ENCODE measurements at regions not wholly inside any gene's neighbourhood (a gene's known extent, or its start where the extent isn't known, plus 50 kb on each side); places are given as distances from the start of the nearest gene placed in this dataset.
"Not testable (repeated sequence)": the region's sequence is repeated elsewhere in the genome, so short reads cannot be mapped to it uniquely, and the experiment has no call there.

DNA sequence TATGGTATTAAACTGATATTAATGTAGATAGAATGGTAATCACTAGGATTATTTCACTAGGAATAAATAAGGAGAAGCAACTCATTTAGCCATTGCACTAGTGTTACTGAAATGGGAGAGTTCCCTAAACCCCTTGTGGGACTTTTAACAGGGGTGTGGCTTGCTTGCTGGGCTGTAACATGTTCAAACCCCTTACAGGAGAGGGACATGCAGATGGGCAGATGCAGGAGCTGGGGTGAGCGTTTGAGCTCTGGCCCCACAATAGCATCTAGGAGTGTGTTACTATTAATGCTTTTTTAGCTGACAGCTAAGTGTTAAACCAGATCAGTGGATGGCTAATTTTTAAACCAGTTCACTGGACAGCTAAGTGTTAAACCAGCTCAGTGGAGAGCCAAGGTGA, 89.3 kb upstream of the ST8SIA4 start:
- DNase-seq (ENCODE audit: low read depth), result no peak
- TF ChIP-seq, protein P1, sequence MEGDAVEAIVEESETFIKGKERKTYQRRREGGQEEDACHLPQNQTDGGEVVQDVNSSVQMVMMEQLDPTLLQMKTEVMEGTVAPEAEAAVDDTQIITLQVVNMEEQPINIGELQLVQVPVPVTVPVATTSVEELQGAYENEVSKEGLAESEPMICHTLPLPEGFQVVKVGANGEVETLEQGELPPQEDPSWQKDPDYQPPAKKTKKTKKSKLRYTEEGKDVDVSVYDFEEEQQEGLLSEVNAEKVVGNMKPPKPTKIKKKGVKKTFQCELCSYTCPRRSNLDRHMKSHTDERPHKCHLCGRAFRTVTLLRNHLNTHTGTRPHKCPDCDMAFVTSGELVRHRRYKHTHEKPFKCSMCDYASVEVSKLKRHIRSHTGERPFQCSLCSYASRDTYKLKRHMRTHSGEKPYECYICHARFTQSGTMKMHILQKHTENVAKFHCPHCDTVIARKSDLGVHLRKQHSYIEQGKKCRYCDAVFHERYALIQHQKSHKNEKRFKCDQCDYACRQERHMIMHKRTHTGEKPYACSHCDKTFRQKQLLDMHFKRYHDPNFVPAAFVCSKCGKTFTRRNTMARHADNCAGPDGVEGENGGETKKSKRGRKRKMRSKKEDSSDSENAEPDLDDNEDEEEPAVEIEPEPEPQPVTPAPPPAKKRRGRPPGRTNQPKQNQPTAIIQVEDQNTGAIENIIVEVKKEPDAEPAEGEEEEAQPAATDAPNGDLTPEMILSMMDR (conservative IDR thresholded peaks at IDR 0.05; ENCODE audit: control insufficient read depth, insufficient read depth, low read depth, low read length), result no peak
- no peak overlapping the region for H3K4me3 ChIP-seq (ENCODE audit: control insufficient read depth, low read depth, low read length)

DNA sequence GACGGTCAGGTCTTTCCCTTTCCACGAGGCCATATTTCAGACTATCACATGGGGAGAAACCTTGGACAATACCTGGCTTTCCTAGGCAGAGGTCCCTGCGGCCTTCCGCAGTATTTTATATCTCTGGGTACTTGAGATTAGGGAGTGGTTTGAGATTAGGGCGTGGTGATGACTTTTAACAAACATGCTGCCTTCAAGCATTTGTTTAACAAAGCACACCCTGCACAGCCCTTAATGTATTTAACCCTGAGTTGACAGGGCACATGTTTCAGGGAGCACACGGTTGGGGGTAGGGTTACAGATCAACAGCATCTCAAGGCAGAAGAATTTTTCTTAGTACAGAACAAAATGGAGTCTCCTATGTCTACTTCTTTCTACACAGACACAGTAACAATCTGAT, 80.5 kb upstream of the ST8SIA4 start:
- not testable (repeated sequence) for DNase-seq (ENCODE audit: low read depth); H3K4me3 ChIP-seq (ENCODE audit: control insufficient read depth, low read depth, low read length)

DNA sequence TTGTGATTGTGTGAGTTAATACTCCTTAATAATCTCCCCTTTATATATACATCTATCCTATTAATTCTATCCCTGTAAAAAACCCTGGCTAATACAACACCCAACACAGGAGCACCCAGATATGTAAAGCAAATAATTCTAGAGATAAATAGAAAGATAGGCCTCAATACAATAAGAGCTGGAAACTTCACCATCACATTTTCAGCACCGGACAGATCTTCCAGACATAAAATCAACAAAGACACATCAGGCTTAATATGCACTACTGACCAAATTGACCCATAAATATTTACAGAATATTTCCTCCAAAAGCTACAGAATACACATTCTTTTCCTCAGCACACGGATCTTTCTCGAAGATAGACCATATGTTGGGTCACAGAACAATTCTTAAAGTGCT, 71.0 kb upstream of the ST8SIA4 start:
- no peak overlapping the region for H3K4me3 ChIP-seq (ENCODE audit: control insufficient read depth, low read depth, low read length)
- DNase-seq (ENCODE audit: low read depth), result no peak
- TF ChIP-seq, protein P1 (conservative IDR thresholded peaks at IDR 0.05; ENCODE audit: control insufficient read depth, insufficient read depth, low read depth, low read length), result no peak

DNA sequence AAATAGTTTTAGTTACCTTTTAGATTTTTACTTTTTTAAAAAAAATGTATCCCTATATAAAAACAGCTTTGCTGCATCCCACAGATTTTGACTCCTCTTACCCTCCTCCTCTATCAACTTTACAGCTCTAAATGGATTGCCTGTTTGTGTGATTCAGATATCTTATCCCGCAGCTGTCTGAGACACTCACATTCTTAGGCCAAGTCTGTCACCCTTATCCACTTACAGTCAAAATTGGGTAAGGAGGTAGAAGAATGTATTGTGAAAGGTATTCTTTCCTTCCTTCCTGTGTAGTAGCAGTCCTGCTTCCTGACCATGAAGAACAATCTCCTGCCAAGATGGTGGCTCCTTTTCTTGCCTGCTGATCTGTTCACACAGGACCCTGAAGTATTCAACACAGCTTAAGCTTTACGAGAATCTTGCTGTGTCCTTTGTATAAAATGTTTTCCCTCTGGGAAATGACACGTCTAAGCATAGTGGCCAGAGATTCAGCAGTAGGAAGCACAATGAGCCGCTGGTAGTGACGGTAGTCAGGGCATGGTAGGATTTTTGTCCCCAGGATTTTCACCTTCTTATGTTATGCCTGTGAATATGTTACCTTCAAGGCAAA, 67.7 kb upstream of the ST8SIA4 start:
- TF ChIP-seq, protein P1 (conservative IDR thresholded peaks at IDR 0.05; ENCODE audit: control insufficient read depth, insufficient read depth, low read depth, low read length), result no peak
- no peak overlapping the region for H3K4me3 ChIP-seq (ENCODE audit: control insufficient read depth, low read depth, low read length)
- DNase-seq (ENCODE audit: low read depth), result no peak

DNA sequence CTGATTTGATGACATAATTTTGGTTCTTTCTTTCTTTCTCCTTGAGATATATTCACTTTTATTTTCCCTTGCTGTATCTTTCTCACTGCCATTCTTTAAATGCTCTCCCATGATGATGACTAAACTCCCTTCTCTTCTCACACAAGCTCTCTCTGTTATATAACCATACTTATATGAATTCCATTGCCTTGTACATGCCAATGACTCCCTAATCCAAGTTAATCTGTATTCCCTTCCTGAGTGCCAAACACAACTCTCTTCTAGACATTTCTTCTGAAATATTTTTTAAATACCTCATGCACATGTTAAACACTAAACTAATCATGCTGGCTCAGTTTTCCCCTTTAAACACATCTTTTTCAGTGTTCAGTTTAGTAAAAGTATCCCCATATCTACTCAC, 62.2 kb upstream of the ST8SIA4 start:
- no peak for DNase-seq (ENCODE audit: low read depth)
- no peak overlapping the region for H3K4me3 ChIP-seq (ENCODE audit: control insufficient read depth, low read depth, low read length)
- TF ChIP-seq, protein P1 (conservative IDR thresholded peaks at IDR 0.05; ENCODE audit: control insufficient read depth, insufficient read depth, low read depth, low read length), result no peak

Measured in fibroblast of mammary gland (primary cell).